ENCODE measurements at regions not wholly inside any gene's neighbourhood (a gene's known extent, or its start where the extent isn't known, plus 50 kb on each side); places are given as distances from the start of the nearest gene placed in this dataset.
"Not testable (repeated sequence)": the region's sequence is repeated elsewhere in the genome, so short reads cannot be mapped to it uniquely, and the experiment has no call there.

DNA sequence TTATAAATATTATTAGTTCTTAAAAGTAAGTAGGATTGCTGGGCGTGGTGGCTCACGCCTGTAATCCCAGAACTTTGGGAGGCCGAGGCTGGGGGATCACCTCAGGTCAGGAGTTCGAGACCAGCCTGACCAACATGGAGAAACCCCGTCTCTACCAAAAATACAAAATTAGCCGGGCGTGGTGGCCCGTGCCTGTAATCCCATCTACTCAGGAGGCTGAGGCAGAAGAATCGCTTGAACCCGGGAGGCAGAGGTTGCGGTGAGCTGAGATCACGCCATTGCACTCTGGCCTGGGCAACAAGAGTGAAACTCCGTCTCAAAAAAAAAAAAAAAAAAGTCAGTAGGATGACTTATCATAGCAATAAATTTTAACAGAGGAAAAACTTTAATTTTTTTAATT lies 232.5 kb downstream of the TUSC1 start:
- TF ChIP-seq, protein P1, sequence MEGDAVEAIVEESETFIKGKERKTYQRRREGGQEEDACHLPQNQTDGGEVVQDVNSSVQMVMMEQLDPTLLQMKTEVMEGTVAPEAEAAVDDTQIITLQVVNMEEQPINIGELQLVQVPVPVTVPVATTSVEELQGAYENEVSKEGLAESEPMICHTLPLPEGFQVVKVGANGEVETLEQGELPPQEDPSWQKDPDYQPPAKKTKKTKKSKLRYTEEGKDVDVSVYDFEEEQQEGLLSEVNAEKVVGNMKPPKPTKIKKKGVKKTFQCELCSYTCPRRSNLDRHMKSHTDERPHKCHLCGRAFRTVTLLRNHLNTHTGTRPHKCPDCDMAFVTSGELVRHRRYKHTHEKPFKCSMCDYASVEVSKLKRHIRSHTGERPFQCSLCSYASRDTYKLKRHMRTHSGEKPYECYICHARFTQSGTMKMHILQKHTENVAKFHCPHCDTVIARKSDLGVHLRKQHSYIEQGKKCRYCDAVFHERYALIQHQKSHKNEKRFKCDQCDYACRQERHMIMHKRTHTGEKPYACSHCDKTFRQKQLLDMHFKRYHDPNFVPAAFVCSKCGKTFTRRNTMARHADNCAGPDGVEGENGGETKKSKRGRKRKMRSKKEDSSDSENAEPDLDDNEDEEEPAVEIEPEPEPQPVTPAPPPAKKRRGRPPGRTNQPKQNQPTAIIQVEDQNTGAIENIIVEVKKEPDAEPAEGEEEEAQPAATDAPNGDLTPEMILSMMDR (conservative IDR thresholded peaks at IDR 0.05; ENCODE audit: low read depth, low read length) = not testable (repeated sequence)
- not testable (repeated sequence) for TF ChIP-seq EZH2 (IDR thresholded peaks at IDR 0.05; ENCODE audit: low read length, unreplicated experiment); EZH2phosphoT487 (IDR thresholded peaks at IDR 0.05; ENCODE audit: borderline replicate concordance, low read length)

All from PC-3 (cell line).